Esophagus muscularis mucosa (tissue), 3 donors: ENCODE measurements at regions not wholly inside any gene's neighbourhood (a gene's known extent, or its start where the extent isn't known, plus 50 kb on each side); places are given as distances from the start of the nearest gene placed in this dataset.

Experiments used
- POLR2A ChIP-seq: fragments of 450-650 bp; IDR thresholded peaks from one replicate; pipeline ENCODE4 v1.6.1; 2017; ENCODE audit warnings: antibody characterized with exemption, moderate library complexity, mild to moderate bottlenecking, low read depth
- POLR2AphosphoS5 ChIP-seq, 2 donors: sonication (generic); formaldehyde crosslinking; IDR thresholded peaks; one replicate each; pipeline ENCODE4 v1.6.1; 2017; ENCODE audit warnings: antibody characterized with exemption in 2 of 2
- TF ChIP-seq, protein P1 (sequence below), 3 experiments: fragments of 200-600 bp in 2 of 3; fragments of 450-650 bp in 1 of 3; sonication (generic) in 2 of 3; IDR thresholded peaks; one replicate each; pipeline ENCODE4 v1.5.1; 2017 to 2019; ENCODE audit warnings: antibody characterized with exemption in 3 of 3, mild to moderate bottlenecking in 2 of 3, moderate library complexity in 1 of 3

GRCh38 chr4:171667906-171668305 lies 145.3 kb upstream of the GALNTL6 start:
- TF ChIP-seq POLR2A (no peak), POLR2AphosphoS5 (IDR thresholded peaks at IDR 0.05) (no peak)
- TF ChIP-seq, protein P1, sequence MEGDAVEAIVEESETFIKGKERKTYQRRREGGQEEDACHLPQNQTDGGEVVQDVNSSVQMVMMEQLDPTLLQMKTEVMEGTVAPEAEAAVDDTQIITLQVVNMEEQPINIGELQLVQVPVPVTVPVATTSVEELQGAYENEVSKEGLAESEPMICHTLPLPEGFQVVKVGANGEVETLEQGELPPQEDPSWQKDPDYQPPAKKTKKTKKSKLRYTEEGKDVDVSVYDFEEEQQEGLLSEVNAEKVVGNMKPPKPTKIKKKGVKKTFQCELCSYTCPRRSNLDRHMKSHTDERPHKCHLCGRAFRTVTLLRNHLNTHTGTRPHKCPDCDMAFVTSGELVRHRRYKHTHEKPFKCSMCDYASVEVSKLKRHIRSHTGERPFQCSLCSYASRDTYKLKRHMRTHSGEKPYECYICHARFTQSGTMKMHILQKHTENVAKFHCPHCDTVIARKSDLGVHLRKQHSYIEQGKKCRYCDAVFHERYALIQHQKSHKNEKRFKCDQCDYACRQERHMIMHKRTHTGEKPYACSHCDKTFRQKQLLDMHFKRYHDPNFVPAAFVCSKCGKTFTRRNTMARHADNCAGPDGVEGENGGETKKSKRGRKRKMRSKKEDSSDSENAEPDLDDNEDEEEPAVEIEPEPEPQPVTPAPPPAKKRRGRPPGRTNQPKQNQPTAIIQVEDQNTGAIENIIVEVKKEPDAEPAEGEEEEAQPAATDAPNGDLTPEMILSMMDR (IDR thresholded peaks at IDR 0.05): no peak
